ENCODE measurements at regions not wholly inside any gene's neighbourhood (a gene's known extent, or its start where the extent isn't known, plus 50 kb on each side); places are given as distances from the start of the nearest gene placed in this dataset.
"Not testable (repeated sequence)": the region's sequence is repeated elsewhere in the genome, so short reads cannot be mapped to it uniquely, and the experiment has no call there.

DNA sequence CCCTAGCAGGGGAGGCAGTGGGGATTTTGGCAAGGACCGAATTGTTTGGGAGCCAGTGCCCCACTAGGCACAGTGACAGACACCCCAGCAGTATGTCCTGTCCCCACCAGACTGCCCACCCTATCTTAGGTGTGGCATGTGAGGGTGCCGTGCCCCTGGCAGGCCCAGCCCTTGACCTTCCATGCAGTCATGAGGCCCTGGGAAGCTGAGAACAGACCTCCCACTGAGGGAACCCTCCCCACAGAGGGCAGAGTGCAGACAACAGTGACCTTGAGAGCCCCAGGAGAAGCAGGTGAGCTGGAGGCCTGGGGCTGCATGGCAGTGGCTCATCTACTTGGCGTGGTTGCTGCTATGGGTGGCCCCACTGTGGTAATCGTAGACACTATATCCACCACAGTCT is 538.1 kb downstream of the GOLGA6L6 start:
- DNase-seq (ENCODE audit: low read depth), result not testable (repeated sequence)

DNA sequence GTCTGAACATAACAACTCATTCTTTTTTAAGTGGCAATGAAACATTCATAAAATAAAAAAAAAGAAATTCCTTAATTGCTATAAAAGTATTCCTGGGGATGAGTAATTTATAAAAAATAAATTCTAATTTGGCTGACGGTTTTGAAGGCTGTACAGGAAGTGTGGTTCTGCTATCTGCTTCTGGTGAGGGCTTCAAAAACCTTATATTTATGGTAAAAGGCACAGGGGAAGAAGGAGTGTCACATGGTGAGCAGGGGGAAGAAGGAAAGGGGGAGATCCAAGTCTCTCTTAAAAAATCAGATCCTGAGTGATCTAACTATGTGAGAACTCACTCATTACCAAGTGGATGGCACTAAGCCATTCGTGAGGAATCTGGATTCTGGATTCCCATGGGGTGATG is 539.0 kb downstream of the GOLGA6L6 start:
- DNase-seq (ENCODE audit: low read depth), result not testable (repeated sequence)

DNA sequence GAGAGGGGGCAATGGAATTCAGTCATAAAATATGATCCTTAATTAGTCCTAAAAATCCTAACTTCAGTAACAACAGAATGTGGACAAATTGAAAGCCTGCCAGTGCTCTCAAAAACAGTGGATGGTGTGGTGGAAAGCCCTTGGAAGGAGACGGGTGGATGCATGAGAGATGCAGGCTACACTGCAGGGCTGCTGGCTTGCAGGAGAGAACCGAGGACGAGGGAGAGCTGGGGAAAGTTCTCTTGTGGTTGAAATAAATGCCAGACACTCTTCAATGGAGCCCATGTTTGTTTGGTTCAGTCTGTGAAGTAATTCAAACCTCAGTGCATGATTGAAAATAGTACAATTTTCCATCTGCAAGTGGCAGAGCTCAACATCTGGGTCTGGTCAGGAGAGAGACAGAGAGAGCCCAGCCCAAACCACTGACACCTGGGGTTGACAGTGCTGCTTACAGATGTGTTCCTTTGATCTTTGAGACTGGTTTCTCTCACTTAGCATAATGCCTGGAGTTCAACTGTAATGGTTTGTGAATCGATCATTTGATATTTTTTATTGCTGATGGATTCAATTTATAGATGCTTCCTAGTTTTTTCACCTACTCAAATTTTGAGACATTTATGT is 544.9 kb downstream of the GOLGA6L6 start:
- not testable (repeated sequence) for DNase-seq (ENCODE audit: low read depth)

DNA sequence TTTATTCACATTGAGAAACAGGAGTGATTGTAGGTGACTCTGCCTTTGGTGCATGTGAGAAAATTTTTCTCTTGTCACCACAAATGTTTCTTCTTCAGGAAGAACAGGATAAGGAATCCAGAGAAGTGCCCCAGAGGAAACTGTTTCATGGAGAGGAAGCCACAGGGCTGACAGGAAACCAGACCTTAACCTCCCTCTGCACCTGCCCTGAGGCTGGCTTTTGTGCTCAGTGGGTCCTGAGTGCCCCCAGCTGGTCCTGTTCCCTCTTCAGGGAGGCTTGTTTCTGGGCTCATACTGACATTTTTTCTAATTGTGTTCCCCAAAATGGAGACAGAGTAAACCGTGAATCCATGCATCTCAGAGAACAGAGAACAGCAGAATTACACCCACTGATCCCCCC is 546.3 kb downstream of the GOLGA6L6 start:
- DNase-seq (ENCODE audit: low read depth), result not testable (repeated sequence)

DNA sequence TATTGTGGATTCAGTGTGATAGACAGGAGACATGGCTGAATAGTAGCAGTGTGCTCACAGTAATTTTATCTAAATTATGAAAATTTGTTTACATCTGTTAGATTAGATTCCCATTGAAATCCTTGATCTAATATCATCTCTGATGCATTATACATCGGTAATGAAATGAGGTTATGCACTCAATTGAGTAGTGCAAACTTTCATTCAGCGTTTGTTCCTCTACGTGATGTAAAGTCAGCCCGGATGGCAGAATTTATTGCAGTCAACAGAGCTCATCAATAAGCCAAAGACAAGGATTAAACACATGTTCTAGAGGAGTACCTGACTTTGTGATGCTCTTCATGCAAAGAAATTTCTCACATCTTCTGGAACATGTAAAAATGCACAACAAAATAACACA is 549.2 kb downstream of the GOLGA6L6 start:
- no peak for DNase-seq (ENCODE audit: low read depth)

DNA sequence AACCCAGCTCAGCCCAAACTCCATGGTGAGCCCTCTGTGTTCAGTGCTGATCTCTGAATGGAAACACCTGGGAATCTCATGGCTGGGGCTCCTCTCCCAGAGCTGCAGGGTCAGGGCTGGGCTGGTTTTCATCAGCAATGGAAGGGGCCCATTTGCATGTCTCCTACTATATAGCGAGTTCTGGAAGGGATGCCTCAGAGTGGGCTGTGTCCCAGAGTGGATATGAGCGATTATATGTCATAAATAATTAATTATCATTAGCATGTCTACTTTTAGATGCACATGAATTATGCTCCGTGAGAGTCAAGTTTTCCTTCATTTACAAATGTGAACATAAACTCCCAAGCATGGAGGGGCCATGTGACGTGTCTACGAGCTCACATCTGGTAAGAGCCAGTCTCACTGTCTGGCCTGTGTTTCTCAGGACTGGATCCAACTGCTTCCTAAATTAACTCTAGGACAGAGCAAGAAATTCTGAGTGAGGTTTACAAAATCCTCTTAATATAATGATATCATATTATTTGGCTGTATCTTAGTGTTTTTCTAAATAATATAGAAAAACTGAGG is 553.4 kb downstream of the GOLGA6L6 start:
- no peak for DNase-seq (ENCODE audit: low read depth)

DNA sequence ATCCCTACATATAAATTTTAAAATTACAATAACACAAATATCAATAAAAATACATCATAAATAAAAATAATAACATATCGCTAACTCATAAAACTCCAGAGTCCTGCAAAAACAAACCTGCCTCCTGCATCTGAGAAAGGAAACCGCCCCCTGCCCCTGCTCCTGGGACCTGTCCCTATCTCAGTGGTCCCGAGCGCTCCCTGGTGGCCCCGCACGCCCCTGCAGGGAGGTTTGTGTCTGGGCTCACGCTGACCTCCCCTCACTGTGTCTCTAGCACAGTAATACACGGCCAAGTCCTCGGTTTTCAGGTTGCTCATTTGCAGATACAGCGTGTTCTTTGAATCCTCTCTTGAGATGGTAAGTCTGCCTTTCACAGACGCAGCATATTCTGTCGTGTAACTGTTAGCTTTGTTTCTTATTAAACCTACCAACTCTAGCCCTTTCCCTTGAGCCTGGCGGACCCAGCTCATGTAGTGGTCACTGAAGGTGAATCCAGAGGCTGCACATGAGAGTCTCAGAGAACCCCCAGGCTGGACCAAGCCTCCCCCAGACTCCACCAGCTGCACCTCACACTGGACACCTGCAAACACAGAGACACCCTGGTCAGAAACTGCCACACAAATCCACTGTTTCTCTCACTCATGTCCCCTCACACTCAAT is 554.1 kb downstream of the GOLGA6L6 start:
- DNase-seq (ENCODE audit: low read depth), result no peak

DNA sequence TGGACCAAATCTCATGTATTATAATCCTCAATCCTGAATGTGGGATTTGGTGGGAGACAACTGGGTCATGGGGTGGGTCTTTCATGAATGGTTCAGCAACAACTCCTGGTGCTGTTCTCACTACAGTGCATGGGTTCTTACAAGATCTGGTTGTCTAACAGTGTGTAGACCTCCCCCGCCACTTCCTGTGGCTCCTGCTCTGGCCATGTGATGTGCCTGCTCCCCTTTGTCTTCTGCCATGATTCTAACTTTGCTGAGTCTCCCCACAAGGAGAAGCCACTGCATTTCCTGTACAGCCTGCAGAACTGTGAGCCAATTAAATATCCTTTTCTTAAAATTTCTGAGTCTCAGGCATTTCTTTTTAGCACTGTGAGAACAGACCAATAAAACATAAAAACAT is 557.5 kb downstream of the GOLGA6L6 start:
- DNase-seq (ENCODE audit: low read depth), result no peak

DNA sequence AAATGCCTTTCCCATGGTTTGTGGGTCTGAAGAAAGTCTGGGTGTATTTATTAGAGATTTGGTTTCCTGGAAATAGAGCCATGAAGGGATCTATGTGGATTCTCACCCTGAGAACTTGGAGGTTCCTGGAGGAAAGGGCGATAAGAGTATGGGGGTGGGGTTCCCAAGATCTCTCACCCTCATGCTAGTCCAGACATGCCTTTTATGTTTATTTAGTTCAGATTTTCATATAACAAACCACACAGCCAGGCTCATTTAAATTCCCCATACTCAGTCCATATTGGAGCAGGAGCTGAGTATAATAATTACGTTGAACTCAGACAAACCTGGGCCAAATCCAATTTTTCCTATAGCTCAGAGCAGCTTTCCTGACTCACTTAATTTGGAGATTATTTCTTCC is 566.6 kb downstream of the GOLGA6L6 start:
- DNase-seq (ENCODE audit: low read depth), result no peak

DNA sequence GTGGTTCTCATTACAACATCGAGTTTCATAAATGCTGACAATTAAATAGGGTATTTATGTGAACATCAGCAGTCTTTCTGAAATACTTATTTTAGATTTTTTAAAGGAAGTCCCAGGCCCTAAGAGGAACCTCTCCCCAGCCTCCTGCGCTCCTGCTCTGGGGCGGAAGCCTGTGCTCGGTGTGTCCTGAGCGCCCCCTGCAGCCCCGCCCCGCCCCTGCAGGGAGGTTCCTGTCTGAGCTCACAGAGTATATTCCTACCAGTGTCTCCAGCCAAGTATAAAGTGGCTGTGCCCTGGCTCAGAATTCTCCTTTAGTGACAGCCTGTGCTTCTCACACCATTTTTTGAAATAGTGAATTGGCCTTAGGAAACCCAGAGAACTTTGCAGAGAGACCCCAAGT is 567.9 kb downstream of the GOLGA6L6 start:
- DNase-seq (ENCODE audit: low read depth), result no peak

DNA sequence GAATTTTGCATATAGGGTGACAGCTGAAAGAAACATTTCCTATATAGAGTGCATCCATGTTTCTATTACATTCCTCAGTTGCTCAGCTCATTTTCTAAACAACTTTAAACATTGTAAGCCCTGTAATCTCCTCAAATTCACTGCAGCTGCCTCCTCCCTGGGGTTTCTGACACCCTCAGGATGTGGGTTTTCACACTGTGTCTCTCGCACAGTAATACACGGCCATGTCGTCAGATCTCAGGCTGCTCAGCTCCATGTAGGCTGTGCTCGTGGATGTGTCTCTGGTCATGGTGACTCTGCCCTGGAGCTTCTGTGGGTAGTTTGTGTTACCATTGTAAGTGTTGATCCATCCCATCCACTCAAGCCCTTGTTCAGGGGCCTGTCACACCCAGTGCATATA is 569.0 kb downstream of the GOLGA6L6 start:
- not testable (repeated sequence) for DNase-seq (ENCODE audit: low read depth)

DNA sequence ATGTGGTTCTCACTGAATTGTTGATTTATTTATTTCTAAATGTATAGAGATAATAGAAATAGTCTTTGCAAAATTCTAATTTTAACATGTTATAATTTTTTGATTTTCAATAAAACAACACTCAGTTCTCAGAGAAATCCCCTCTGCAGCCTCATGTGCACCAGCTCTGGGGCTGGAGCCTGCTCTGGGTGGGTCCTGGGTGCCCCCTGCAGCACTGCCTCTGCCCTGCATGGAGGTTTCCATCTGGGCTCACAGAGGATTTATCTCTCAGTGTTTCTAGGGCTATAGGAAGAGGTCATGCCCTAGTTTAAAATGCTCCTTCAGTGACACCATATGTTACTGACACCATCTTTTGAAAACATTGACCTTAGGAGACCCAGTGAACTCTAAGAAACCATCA is 576.0 kb downstream of the GOLGA6L6 start:
- DNase-seq (ENCODE audit: low read depth), result not testable (repeated sequence)

DNA sequence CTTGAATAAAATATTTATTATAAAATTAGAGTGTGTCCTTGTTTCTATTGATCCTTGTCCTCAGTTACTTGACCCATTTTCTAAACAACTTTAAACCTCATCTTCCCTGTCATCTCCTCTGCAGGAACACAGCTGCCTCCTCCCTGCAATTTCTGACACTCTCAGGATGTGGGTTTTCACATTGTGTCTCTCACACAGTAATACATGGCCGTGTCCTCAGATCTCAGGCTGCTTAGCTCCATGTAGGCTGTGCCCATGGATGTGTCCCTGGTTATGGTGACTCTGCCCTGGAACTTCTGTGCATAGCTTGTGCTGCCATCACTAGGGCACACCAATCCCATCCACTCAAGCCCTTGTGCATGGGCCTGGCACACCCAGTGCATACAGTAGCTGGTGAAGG is 577.1 kb downstream of the GOLGA6L6 start:
- not testable (repeated sequence) for DNase-seq (ENCODE audit: low read depth)

DNA sequence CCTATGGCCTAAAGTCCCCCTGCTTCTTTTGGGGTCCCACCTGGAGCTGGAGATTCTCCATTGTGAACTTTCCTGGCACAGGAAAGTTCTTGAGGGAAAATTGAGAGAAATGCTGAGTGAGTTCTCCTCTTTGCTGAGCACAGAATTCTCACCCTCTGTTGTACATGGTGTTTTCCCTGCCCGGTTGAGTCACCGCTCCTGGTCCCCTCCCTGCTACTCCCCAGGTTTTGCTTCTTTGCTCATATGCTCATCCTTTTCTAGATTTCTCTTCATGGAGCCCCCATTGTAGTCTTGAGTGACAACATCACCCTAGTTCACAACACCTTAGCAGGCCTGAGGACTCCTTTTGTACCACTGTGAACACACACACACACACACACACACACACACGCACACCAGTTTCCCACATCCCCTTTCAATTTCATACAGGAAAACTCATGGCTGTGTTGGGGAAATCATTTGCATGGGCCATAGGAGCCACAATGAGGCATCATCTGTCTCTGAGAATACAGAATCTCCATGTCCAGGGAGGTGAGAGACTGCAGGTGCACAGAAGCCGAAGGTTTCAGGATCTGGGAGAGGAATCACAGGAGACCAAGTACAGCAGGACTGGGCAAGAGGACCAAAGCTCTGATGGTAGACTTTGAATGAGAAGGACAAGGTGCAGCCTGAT is 585.3 kb downstream of the GOLGA6L6 start:
- DNase-seq (ENCODE audit: low read depth), result no peak

DNA sequence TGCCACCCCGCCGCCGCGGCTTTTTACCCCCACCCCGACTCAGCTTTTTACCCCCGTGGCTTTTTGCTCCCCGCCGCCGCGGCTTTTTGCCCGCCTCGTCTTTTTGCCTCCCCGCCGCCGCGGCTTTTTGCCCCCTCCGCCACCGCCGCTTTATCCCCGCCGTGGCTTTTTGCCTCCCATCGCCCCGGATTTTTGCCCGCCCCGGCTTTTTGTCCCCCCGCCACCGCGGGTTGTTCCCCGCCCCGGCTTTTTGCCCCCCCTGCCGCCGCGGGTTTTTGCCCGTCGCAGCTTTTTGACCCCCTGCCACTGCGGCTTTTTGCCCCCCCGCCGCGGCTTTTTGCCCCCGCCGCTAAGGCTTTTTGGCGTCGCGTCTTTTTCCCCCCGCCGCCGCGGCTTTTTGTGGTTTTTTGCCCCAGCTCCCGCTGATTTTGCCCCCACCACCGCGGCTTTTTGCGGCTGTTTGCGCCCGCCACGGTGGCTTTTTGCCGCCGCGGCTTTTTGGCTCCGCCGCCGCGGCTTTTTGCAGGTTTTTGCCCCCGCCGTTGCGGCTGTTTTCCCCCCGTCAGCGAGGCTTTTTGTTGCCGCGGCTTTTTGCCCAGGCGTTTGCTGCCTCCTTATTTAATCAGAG is 597.2 kb downstream of the GOLGA6L6 start:
- no peak for DNase-seq (ENCODE audit: low read depth)

DNA sequence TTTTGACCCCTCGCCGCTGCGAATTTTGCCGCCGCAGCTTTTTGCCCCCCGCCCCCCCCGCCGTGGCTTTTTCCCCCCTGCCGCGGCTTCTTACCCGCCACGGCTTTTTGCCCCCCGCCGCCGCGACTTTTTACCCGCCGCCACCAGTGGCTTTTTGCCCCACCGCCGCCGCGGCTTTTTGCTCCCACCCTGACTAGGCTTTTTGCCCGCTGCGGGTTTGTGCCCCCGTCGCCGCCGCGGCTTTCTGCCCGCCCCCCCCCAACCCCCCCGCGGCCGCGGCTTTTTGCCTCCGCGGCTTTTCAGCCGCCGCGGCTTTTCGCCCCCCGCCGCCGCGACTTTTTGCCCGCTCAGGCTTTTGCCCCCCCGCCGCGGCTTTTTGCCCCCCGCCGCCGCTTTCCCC is 598.1 kb downstream of the GOLGA6L6 start:
- no peak for DNase-seq (ENCODE audit: low read depth)

DNA sequence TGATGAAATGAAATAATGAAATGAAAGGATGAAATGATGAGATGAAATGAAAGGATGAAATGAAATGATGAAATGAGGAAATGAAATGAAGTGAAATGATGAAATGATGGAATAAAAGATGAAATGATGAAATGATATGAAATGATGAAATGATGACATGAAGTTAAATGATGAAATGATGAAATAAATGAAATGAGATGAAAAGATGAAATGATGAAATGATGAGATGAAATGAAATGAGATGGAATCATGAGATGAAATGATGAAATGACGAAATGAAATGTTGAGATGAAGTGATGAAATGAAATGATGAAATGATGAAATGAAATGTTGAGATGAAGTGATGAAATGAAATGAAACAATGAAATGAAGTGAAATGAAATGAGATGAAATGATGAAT is 638.3 kb downstream of the GOLGA6L6 start:
- DNase-seq (ENCODE audit: low read depth), result not testable (repeated sequence)

DNA sequence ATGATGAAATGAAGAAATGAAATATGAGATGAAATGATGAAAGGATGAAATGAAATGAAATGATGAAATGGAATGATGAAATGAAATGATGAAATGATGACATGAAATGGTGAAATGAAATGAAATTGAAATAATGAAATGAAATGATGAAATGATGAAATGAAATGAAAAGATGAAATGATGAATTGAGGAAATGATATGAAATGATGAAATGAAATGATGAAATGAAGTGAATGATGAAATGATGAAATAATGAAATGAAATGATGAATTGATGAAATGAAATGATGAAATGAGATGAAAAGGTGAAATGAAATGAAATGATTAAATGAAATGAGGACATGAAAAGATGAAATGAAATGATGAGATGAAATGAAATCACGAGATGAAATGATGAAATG is 639.2 kb downstream of the GOLGA6L6 start:
- DNase-seq (ENCODE audit: low read depth), result not testable (repeated sequence)

DNA sequence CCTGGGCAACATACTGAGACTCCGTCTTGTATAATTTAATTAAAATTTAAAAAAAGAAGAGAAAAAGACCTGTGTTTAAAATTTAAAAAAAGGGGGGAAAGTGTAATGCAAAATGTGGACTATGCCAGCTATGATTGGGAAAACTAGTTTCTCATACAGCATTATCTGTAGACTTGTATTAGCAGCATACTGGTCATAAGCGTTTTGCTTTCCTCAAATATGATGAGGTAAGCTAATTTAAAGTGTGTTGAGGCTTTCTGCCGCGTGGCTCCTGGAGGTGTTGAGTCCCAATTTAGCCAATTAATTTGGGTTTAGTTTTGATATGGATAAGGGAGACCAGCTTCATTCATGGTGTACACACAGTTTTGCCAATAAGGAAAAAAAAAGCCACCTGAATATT is 640.2 kb downstream of the GOLGA6L6 start:
- not testable (repeated sequence) for DNase-seq (ENCODE audit: low read depth)

DNA sequence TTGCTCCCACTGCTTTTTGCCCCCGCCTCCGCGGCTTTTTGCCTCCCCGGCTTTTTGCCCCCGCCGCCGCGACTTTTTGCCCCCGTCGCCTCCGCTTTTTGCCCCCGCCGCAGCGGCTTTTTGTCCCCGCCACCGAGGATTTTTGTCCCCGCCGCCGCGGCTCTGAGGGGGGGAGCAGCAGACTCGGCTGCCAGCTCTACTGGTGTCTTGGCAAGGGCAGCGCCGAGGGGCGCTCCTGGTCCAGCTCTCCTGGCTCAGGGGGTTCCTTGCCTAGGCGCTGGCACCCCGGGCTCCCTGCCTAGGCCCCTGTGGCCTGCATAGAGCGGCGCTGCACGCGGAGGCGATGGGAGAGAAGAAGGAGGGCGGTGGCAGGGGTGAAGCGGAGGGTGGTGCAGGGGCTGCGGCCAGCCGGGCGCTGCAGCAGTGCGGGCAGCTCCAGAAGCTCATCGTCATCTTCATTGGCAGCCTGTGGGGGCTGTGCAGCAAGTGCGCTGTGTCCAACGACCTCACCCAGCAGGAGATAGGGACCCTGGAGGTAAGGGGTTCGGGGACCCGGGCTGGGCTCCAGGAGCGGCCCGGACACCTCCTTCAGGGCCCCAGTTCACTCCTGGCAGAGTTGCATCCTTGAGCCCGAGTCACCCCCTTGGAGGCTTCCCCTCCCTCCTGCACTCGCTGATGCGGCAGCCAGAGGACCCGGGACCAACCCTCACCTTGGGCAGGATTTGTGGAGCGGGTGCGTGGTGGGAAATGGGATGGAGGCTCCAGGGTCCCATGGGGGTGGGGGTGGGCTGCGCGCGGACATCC is 642.4 kb downstream of the GOLGA6L6 start:
- DNase-seq (ENCODE audit: low read depth), result no peak

DNA sequence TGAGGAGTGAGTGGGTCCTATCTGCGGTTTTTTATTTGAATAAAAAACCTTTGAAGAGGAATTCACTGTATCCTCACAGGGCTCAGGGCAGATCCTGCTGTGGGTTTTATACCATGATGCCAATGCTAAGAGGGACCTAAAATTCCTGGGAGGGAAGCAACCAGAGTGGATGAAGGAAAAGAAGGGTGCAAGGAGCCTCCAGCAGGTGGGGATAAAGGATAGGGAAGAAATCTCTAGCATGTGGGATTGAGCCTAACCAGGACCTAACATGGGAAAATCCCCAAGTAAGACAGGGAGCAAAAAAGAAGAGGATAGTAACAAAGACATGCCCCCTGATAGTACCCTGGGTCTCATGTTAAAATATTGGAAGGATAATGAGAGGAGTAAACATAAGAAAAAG is 652.8 kb downstream of the GOLGA6L6 start:
- not testable (repeated sequence) for DNase-seq (ENCODE audit: low read depth)

DNA sequence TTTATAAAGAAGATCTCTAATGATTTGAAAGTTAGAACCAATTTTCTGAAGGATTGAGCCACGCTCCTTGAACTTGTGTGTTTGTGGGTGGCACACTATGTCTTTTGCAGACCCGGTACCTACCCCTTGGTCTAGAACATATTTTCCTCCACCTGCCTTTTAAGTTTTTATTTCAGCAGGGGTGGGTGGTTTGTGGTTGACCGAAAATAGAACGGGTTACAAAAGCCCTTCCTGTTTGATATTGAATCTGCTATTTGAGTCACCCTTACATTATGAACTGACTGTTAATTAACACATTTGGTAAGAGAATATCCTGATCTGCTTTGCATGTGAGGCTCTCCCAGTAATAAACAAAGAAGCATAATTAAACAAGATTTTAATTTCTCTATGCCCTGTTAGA is 697.5 kb downstream of the GOLGA6L6 start:
- DNase-seq (ENCODE audit: low read depth), result not testable (repeated sequence)

Data from activated gamma-delta T cell treated with anti-CD3 and anti-CD28 coated beads, Interleukin-2, amount 50 U/mL, for 16 hours (primary cell).